Endothelial cell of umbilical vein (primary cell): ENCODE measurements at regions not wholly inside any gene's neighbourhood (a gene's known extent, or its start where the extent isn't known, plus 50 kb on each side); places are given as distances from the start of the nearest gene placed in this dataset.

Source experiments
- BruUV-seq: library from RNA; stranded (reverse); fragments of 400-500 nt; replicated peaks from 2 replicates; lab custom pipeline; 2021; lab: Mats Ljungman, UMichigan
- CTCF ChIA-PET: fragments of 300-600, 350-600 bp; sonication (Branson Sonifier 250); formaldehyde crosslinking; loops from one replicate; lab custom pipeline; 2021; ENCODE audit warnings: antibody characterized with exemption, inconsistent platforms; lab: Charles Lee
- POLR2A ChIA-PET: fragments of 300-600, 350-600 bp; sonication (Branson Sonifier 250); formaldehyde crosslinking; loops from one replicate; lab custom pipeline; 2021; ENCODE audit warnings: antibody characterized with exemption, inconsistent platforms; lab: Charles Lee
- DNase-seq: peaks from one replicate; pipeline ENCODE4 v3.0.0-alpha.2; 2011; ENCODE audit warnings: low read depth, low spot score
- FAIRE-seq: peaks from 2 replicates; lab custom pipeline; 2011; peaks lifted over from hg19 to GRCh38; lab: Jason Lieb, UNC
- H2AFZ ChIP-seq: 2 replicates; pipeline ENCODE4 v1.6.0; 2012; ENCODE audit warnings: low read depth, low read length, control low read depth, inconsistent platforms
- H3K27ac ChIP-seq: 2 replicates; pipeline ENCODE4 v1.5.1; 2011; ENCODE audit warnings: low read depth, mild to moderate bottlenecking, control low read depth, low read length, moderate library complexity; ENCODE audit not compliant: insufficient read depth
- H3K27me3 ChIP-seq, 2 experiments: 2 replicates each; pipeline versions ENCODE4 v1.6.0 to v1.6.1; 2011; ENCODE audit warnings: low read length in 2 of 2, mixed read lengths in 1 of 2; ENCODE audit not compliant: control insufficient read depth in 2 of 2, insufficient read depth in 2 of 2
- H3K36me3 ChIP-seq, 2 experiments: 2 replicates in 1 of 2; 3 replicates in 1 of 2; pipeline ENCODE4 v1.5.1; 2011; ENCODE audit warnings: low read length in 2 of 2, mild to moderate bottlenecking in 1 of 2, moderate library complexity in 1 of 2; ENCODE audit not compliant: control insufficient read depth in 2 of 2, insufficient read depth in 2 of 2; ENCODE audit errors: extremely low read depth in 1 of 2
- H3K4me1 ChIP-seq: 3 replicates; pipeline ENCODE4 v1.5.1; 2011; ENCODE audit warnings: mild to moderate bottlenecking, low read length; ENCODE audit not compliant: control insufficient read depth, insufficient read depth; ENCODE audit errors: extremely low read depth
- H3K4me2 ChIP-seq: 2 replicates; pipeline ENCODE4 v1.6.1; 2011; ENCODE audit warnings: low read length, control low read depth, mixed read lengths; ENCODE audit not compliant: insufficient read depth
- H3K4me3 ChIP-seq, 3 experiments: fragments of 200-600 bp in 1 of 3; sonication (generic), shearing (Covaris generic) in 1 of 3; replicated peaks in 1 of 3; 2 replicates each; pipeline ENCODE4 v1.5.1; 2011 to 2016; ENCODE audit warnings: control low read depth in 3 of 3, low read length in 3 of 3, mild to moderate bottlenecking in 2 of 3, inconsistent platforms in 1 of 3, low read depth in 1 of 3, moderate library complexity in 1 of 3; ENCODE audit not compliant: insufficient read depth in 1 of 3
- H3K79me2 ChIP-seq: 2 replicates; pipeline ENCODE4 v1.6.0; 2012; ENCODE audit warnings: low read length, inconsistent platforms; ENCODE audit not compliant: control insufficient read depth, insufficient read depth
- H3K9ac ChIP-seq: replicated peaks from 2 replicates; pipeline ENCODE3; 2011; ENCODE audit warnings: low read length, control low read depth; ENCODE audit not compliant: insufficient read depth; ENCODE audit errors: extremely low read depth
- H3K9me1 ChIP-seq: replicated peaks from 3 replicates; pipeline ENCODE4 v1.6.0; 2011; ENCODE audit warnings: mild to moderate bottlenecking, low read length; ENCODE audit not compliant: control insufficient read depth, insufficient read depth; ENCODE audit errors: extremely low read depth
- H3K9me3 ChIP-seq: replicated peaks from 2 replicates; pipeline ENCODE4 v1.5.1; 2012; ENCODE audit warnings: low read length, inconsistent platforms; ENCODE audit not compliant: control insufficient read depth, insufficient read depth
- H4K20me1 ChIP-seq: replicated peaks from 2 replicates; pipeline ENCODE3; 2011; ENCODE audit warnings: mild to moderate bottlenecking, low read length; ENCODE audit not compliant: control insufficient read depth, insufficient read depth; ENCODE audit errors: extremely low read depth
- EZH2 ChIP-seq: IDR thresholded peaks from 2 replicates; pipeline ENCODE4 v1.6.1; 2012; ENCODE audit warnings: borderline replicate concordance, low read depth, mild to moderate bottlenecking, moderate library complexity, low read length, inconsistent platforms; ENCODE audit not compliant: severe bottlenecking
- FOS ChIP-seq: IDR thresholded peaks from 2 replicates; pipeline ENCODE4 v1.6.1; 2011; ENCODE audit warnings: mild to moderate bottlenecking, low read length, moderate library complexity, borderline replicate concordance; ENCODE audit not compliant: insufficient read depth
- GATA2 ChIP-seq: IDR thresholded peaks from 2 replicates; pipeline ENCODE4 v1.7.0; 2011; ENCODE audit warnings: low read depth, mild to moderate bottlenecking, moderate library complexity, mixed read lengths, low read length; ENCODE audit not compliant: insufficient read length, insufficient read depth
- JUN ChIP-seq: IDR thresholded peaks from 2 replicates; pipeline ENCODE4 v1.6.1; 2011; ENCODE audit warnings: borderline replicate concordance, low read depth; ENCODE audit not compliant: insufficient read length, insufficient read depth
- MYC ChIP-seq: IDR thresholded peaks from one replicate; pipeline ENCODE4 v1.6.1; 2011; ENCODE audit warnings: mild to moderate bottlenecking, low read depth, low read length
- POLR2A ChIP-seq: IDR thresholded peaks from 2 replicates; pipeline ENCODE4 v1.6.1; 2012; ENCODE audit warnings: low read depth, mild to moderate bottlenecking, control low read depth, low read length
- POLR2AphosphoS5 ChIP-seq: IDR thresholded peaks from 2 replicates; pipeline ENCODE4 v1.6.1; 2012; ENCODE audit warnings: low read depth, mild to moderate bottlenecking, control low read depth, low read length, moderate library complexity; ENCODE audit not compliant: insufficient read depth
- dilution Hi-C: fragments of 300-500 bp; cut with MboI; formaldehyde crosslinking; loops from one replicate; pipeline ENCODE4 v1.15.0; 2019; ENCODE audit warnings: low sequenced_read_pairs; ENCODE audit not compliant: extremely low pct_ligation_motif_present
- intact Hi-C: fragments of 100-400 bp; cut with micrococcal nuclease; formaldehyde crosslinking; loops from one replicate; pipeline ENCODE4 v1.10.0; 2022
- TF ChIP-seq, protein P1 (sequence below): IDR thresholded peaks from 2 replicates; pipeline ENCODE4 v1.6.1; 2011; ENCODE audit not compliant: insufficient read depth, insufficient read length
- TF ChIP-seq, protein P2 (sequence below), 2 donors: IDR thresholded peaks; 1 replicate in 1 of 2; 2 replicates in 1 of 2; pipeline ENCODE4 v1.5.1; 2011; ENCODE audit warnings: low read length in 2 of 2, mild to moderate bottlenecking in 2 of 2, moderate library complexity in 2 of 2, control low read depth in 1 of 2, inconsistent platforms in 1 of 2, low read depth in 1 of 2; ENCODE audit not compliant: insufficient read depth in 1 of 2; ENCODE audit errors: extremely low read depth in 1 of 2

DNA sequence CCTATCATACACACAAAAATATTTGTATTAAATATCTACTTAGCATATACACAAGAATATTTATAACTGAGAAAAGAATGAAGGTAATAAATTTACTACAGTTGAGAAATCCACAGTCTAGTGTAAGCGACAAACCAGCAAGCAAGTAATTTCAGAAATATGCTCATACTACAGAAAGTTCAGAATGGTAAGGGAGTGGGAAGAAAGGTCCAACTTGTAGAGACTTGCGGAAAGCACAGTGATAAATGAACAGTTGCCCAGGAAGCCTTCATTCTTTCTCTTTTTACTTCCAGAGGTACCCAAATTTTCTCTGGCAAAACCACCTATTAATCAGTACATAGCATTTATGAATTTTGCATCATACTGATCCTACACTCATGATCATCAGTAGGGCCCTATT is 438.1 kb upstream of the PCDH10 start:
- intact Hi-C loops: no loop called here
- Histone ChIP-seq H4K20me1 (no peaks in the 10 kb centered on the region), H3K79me2 (no peaks in the 10 kb centered on the region), H3K27me3 (no peaks in the 10 kb centered on the region), H3K9me1 (no peaks in the 10 kb centered on the region), H3K4me3 (no peak overlapping the region), H3K36me3 (no peaks in the 10 kb centered on the region), H3K9ac (no peak overlapping the region), H3K4me2 (no peak overlapping the region), H3K27ac (no peak overlapping the region), H3K4me1 (no peaks in the 10 kb centered on the region), H2AFZ (no peak overlapping the region), H3K9me3 (no peaks in the 10 kb centered on the region)
- CTCF ChIA-PET: no interaction called here
- BruUV-seq: no TSS peak
- POLR2A ChIA-PET: no interaction called here
- DNase-seq (no peak), FAIRE-seq (no peak)
- dilution Hi-C loops: no loop called here
- no peak for TF ChIP-seq JUN
- TF ChIP-seq GATA2: no peak
- TF ChIP-seq FOS: no peak
- TF ChIP-seq, protein P1, sequence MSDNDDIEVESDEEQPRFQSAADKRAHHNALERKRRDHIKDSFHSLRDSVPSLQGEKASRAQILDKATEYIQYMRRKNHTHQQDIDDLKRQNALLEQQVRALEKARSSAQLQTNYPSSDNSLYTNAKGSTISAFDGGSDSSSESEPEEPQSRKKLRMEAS: no peak
- TF ChIP-seq, protein P2, sequence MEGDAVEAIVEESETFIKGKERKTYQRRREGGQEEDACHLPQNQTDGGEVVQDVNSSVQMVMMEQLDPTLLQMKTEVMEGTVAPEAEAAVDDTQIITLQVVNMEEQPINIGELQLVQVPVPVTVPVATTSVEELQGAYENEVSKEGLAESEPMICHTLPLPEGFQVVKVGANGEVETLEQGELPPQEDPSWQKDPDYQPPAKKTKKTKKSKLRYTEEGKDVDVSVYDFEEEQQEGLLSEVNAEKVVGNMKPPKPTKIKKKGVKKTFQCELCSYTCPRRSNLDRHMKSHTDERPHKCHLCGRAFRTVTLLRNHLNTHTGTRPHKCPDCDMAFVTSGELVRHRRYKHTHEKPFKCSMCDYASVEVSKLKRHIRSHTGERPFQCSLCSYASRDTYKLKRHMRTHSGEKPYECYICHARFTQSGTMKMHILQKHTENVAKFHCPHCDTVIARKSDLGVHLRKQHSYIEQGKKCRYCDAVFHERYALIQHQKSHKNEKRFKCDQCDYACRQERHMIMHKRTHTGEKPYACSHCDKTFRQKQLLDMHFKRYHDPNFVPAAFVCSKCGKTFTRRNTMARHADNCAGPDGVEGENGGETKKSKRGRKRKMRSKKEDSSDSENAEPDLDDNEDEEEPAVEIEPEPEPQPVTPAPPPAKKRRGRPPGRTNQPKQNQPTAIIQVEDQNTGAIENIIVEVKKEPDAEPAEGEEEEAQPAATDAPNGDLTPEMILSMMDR (IDR thresholded peaks at IDR 0.05; ENCODE audit: extremely low read depth in 1 of 2, insufficient read depth in 1 of 2, low read depth in 1 of 2, low read length in 2 of 2): no peak
- TF ChIP-seq POLR2AphosphoS5: no peak
- no peak for TF ChIP-seq POLR2A
- TF ChIP-seq MYC: no peak
- TF ChIP-seq EZH2: no peak
